Nephron progenitor cell (in vitro differentiated cells): ENCODE measurements at regions not wholly inside any gene's neighbourhood (a gene's known extent, or its start where the extent isn't known, plus 50 kb on each side); places are given as distances from the start of the nearest gene placed in this dataset.
"Not testable (repeated sequence)": the region's sequence is repeated elsewhere in the genome, so short reads cannot be mapped to it uniquely, and the experiment has no call there.

Experiments used
- DNase-seq: peaks from one replicate; pipeline ENCODE4 v3.0.0; 2021
- H3K27ac Mint-ChIP-seq: 2 replicates; pipeline ENCODE4 v1.8.0; 2021; ENCODE audit warnings: mild to moderate bottlenecking, moderate library complexity, mixed read lengths
- H3K27me3 Mint-ChIP-seq: 2 replicates; pipeline ENCODE4 v1.8.0; 2021; ENCODE audit warnings: mild to moderate bottlenecking, low read depth, mixed read lengths; ENCODE audit not compliant: poor library complexity
- H3K36me3 Mint-ChIP-seq: 2 replicates; pipeline ENCODE4 v1.8.0; 2021; ENCODE audit warnings: low read depth, mixed read lengths
- H3K4me1 Mint-ChIP-seq: 2 replicates; pipeline ENCODE4 v1.8.0; 2021; ENCODE audit warnings: mixed read lengths
- H3K4me3 Mint-ChIP-seq: 2 replicates; pipeline ENCODE4 v1.8.0; 2021; ENCODE audit warnings: mild to moderate bottlenecking, moderate library complexity, mixed read lengths
- H3K9me3 Mint-ChIP-seq: 2 replicates; pipeline ENCODE4 v1.8.0; 2021; ENCODE audit warnings: mild to moderate bottlenecking, moderate library complexity, mixed read lengths

DNA sequence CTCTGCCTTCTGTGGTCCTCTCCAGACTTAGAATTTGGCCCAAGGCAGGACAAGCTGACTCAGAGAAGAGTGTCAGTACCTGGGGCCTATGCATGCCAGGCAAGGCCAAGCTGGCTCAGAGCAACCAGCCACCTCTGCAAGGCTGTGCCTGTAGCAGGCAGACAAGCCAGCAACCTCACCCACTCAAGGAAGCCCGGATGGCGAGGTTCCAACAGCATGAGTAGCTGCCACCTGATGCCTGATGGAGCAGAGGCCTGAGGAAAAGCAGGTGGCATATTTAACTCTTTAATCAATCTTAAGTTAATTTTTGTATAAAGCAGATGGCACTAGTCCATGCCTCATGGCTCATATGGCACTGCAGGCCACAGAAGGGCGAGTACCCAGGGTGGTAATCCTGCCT lies 3595.8 kb upstream of the OR11H1 start:
- DNase-seq, H3K27me3 Mint-ChIP-seq, H3K36me3 Mint-ChIP-seq, H3K4me1 Mint-ChIP-seq, H3K27ac Mint-ChIP-seq, H3K4me3 Mint-ChIP-seq: not testable (repeated sequence)
- peaks cover 34% of the 10 kb centered on the region for H3K9me3 Mint-ChIP-seq

DNA sequence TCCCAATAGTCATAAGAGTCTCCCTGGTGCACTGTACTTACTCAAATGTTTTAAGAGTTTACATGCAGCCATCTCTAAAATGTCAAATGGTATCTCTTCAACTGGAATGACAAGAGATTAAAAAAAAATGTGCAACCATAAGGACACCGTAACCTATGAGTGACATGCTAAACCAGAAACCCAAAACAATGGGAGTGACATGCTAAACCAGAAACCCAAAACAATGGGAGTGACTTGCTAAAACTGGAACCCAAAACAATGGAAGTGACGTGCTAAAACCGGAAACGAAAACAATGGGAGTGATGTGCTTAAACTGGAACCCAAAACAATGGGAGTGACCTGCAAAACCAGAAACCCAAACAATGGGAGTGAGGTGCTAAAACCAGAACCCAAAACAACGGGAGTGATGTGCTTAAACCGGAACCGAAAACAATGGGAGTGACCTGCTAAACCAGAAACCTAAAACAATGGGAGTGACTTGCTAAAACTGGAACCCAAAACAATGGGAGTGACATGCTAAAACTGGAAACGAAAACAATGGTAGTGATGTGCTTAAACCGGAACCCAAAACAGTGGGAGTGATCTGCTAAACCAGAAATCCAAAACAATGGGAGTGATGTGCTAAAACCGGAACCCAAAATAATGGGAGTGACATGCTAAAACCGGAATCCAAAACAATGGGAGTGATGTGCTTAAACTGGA lies 3559.9 kb upstream of the OR11H1 start:
- not testable (repeated sequence) for DNase-seq, H3K27me3 Mint-ChIP-seq, H3K27ac Mint-ChIP-seq, H3K4me1 Mint-ChIP-seq, H3K4me3 Mint-ChIP-seq, H3K36me3 Mint-ChIP-seq
- peaks cover 54% of the 10 kb centered on the region for H3K9me3 Mint-ChIP-seq

DNA sequence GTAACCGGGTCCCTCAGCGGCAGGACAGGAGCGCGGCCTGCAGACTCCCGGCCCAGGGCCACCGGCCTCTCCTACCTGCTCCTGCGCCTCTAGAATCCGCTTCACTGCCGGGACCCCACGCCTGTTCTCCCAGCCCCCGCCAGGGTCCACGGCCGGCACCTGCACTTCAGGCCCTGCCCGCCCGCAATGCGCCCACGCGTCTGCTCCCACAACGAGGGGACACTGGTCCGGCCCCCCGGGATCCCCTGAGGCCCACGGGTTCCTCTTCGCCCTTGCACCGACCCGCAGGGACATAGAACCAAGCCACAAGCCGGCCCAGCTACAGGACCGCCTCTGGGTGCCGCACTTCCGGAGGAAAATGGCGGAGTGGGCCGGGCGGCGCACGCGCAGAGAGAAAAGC lies 3554.1 kb upstream of the OR11H1 start:
- not testable (repeated sequence) for H3K27me3 Mint-ChIP-seq, H3K4me1 Mint-ChIP-seq, H3K4me3 Mint-ChIP-seq, H3K36me3 Mint-ChIP-seq, DNase-seq, H3K27ac Mint-ChIP-seq
- H3K9me3 Mint-ChIP-seq = peaks cover 48% of the 10 kb centered on the region
